GM12872 (cell line): ENCODE measurements at regions not wholly inside any gene's neighbourhood (a gene's known extent, or its start where the extent isn't known, plus 50 kb on each side); places are given as distances from the start of the nearest gene placed in this dataset.
A peak's percentile ranks its signal among the peaks of the same experiment; 100 is the strongest.

ENCODE experiments used
- TF ChIP-seq, protein P1 (sequence below): IDR thresholded peaks from 3 replicates; pipeline ENCODE4 v1.5.1; 2011; ENCODE audit warnings: low read depth, mild to moderate bottlenecking, low read length, moderate library complexity; ENCODE audit not compliant: insufficient read depth

DNA sequence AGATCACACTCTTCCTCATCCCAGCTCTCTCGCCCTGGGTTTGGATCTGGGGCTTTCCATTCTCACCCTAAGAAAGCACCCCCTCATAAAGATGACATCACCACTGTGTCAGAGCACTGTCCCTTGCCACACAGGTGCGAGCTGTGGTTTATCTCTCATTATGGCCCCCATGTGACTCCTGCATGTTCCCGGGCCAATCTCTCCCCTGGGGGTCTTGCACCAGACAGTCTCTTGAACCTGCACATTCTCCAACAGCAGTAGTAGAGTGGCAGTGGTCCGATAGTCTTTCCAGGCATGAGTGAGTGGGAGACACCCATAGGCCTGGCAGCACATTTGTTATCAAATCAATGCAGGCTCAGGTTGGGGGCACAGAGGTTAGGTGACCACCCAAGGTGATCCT lies 130.5 kb downstream of the HRH4 start:
- TF ChIP-seq, protein P1, sequence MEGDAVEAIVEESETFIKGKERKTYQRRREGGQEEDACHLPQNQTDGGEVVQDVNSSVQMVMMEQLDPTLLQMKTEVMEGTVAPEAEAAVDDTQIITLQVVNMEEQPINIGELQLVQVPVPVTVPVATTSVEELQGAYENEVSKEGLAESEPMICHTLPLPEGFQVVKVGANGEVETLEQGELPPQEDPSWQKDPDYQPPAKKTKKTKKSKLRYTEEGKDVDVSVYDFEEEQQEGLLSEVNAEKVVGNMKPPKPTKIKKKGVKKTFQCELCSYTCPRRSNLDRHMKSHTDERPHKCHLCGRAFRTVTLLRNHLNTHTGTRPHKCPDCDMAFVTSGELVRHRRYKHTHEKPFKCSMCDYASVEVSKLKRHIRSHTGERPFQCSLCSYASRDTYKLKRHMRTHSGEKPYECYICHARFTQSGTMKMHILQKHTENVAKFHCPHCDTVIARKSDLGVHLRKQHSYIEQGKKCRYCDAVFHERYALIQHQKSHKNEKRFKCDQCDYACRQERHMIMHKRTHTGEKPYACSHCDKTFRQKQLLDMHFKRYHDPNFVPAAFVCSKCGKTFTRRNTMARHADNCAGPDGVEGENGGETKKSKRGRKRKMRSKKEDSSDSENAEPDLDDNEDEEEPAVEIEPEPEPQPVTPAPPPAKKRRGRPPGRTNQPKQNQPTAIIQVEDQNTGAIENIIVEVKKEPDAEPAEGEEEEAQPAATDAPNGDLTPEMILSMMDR: no peak

GRCh38 chr18:24593401-24593800 lies 133.0 kb downstream of the HRH4 start:
- TF ChIP-seq, protein P1: no peak

DNA sequence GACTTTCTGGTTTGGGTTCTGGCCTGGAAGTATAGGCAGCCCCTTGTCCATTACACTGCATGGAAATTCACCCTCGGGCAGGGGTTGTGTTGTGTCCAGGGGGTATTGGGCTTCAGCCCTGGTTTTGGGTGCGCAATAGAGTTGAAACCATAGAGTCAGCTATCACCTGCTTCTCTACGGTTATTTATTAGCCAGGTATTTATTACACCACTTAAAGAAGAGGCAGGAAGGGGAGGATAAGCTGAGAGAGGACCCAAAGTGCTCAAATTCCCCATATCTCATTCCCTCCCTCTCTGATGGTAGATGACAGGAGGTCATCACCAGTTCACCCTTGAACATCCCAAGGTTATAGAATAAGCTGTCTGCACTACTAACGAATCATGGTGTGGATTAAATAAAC lies 133.4 kb downstream of the HRH4 start:
- TF ChIP-seq, protein P1: no peak

- TF ChIP-seq, protein P1: no peak
These were observed 135.2 kb downstream of the HRH4 start for GRCh38 chr18:24595561-24596031.

- TF ChIP-seq, protein P1: peak; percentile 53; the same call in 2 of the 3 replicates
These were observed 139.7 kb downstream of the HRH4 start for GRCh38 chr18:24600076-24600654.

GRCh38 chr18:24601585-24601984 lies 141.1 kb downstream of the HRH4 start:
- TF ChIP-seq, protein P1: no peak

- TF ChIP-seq, protein P1: no peak
These were observed 141.8 kb downstream of the HRH4 start for GRCh38 chr18:24602201-24602600.

- TF ChIP-seq, protein P1: no peak
These were observed 142.7 kb downstream of the HRH4 start for GRCh38 chr18:24603151-24603550.
